Suprapubic skin (tissue), 4 donors: ENCODE measurements at regions not wholly inside any gene's neighbourhood (a gene's known extent, or its start where the extent isn't known, plus 50 kb on each side); places are given as distances from the start of the nearest gene placed in this dataset.

Experiments used
- EP300 ChIP-seq: sonication (generic); formaldehyde crosslinking; IDR thresholded peaks from one replicate; pipeline ENCODE4 v1.6.1; 2017; ENCODE audit warnings: antibody characterized with exemption
- POLR2A ChIP-seq, 2 donors: fragments of 450-650 bp; IDR thresholded peaks; one replicate each; pipeline ENCODE4 v1.6.1; 2017; ENCODE audit warnings: antibody characterized with exemption in 2 of 2, mild to moderate bottlenecking in 2 of 2, moderate library complexity in 2 of 2
- POLR2AphosphoS5 ChIP-seq, 3 donors: sonication (generic); formaldehyde crosslinking; IDR thresholded peaks; one replicate each; pipeline ENCODE4 v1.6.1; 2017; ENCODE audit warnings: antibody characterized with exemption in 3 of 3
- TF ChIP-seq, protein P1 (sequence below), 2 donors: fragments of 200-600 bp in 1 of 2; fragments of 450-650 bp in 1 of 2; sonication (generic) in 1 of 2; IDR thresholded peaks; one replicate each; pipeline ENCODE4 v1.5.1; 2016 to 2019; ENCODE audit warnings: antibody characterized with exemption in 2 of 2, mild to moderate bottlenecking in 1 of 2, moderate library complexity in 1 of 2

DNA sequence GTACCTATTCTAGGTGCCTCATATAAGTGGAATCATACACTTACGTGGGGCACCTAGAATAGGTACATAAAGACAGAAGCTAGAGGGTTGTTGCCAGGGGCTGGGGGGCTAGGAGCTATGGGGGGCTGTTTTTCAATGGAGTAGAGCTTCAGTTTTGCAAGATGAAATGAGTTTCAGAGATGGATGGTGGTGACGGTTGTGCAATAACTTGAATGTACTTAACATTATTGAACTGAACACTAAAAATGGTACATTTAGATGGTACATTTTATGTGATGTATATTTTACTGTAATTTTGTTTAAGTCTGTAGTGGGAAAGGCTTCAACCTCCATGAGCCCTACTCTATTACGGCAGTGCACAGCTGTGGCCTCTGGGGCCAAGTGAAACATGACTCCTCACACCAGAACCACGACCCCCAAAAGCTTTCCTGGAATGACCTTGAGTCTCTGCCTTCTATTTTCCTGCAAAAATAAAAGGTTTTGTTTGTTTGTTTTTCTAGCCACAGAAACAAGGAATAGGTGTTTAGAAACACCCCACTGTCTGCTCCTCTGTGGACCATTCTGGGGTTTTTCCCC lies 147.3 kb upstream of the PLXNA4 start:
- TF ChIP-seq POLR2A (IDR thresholded peaks at IDR 0.05) (no peak), EP300 (no peak), POLR2AphosphoS5 (IDR thresholded peaks at IDR 0.05) (no peak)
- TF ChIP-seq, protein P1, sequence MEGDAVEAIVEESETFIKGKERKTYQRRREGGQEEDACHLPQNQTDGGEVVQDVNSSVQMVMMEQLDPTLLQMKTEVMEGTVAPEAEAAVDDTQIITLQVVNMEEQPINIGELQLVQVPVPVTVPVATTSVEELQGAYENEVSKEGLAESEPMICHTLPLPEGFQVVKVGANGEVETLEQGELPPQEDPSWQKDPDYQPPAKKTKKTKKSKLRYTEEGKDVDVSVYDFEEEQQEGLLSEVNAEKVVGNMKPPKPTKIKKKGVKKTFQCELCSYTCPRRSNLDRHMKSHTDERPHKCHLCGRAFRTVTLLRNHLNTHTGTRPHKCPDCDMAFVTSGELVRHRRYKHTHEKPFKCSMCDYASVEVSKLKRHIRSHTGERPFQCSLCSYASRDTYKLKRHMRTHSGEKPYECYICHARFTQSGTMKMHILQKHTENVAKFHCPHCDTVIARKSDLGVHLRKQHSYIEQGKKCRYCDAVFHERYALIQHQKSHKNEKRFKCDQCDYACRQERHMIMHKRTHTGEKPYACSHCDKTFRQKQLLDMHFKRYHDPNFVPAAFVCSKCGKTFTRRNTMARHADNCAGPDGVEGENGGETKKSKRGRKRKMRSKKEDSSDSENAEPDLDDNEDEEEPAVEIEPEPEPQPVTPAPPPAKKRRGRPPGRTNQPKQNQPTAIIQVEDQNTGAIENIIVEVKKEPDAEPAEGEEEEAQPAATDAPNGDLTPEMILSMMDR (IDR thresholded peaks at IDR 0.05): no peak
